ENCODE measurements at regions not wholly inside any gene's neighbourhood (a gene's known extent, or its start where the extent isn't known, plus 50 kb on each side); places are given as distances from the start of the nearest gene placed in this dataset.

- Histone ChIP-seq H3K79me2 (ENCODE audit: insufficient read depth, low read length) (no peaks in the 10 kb centered on the region), H3K27ac (ENCODE audit: low read depth, low read length) (no peak overlapping the region), H3K27me3 (ENCODE audit: insufficient read depth, low read length) (no peaks in the 10 kb centered on the region), H3K4me3 (replicated peaks in 1 of 2; ENCODE audit: low read depth in 1 of 2, low read length in 2 of 2) (no peak overlapping the region), H2AFZ (ENCODE audit: low read depth, low read length, poor library complexity, severe bottlenecking) (no peak overlapping the region), H3K4me2 (ENCODE audit: low read length) (no peak overlapping the region), H4K20me1 (ENCODE audit: insufficient read depth) (no peaks in the 10 kb centered on the region), H3K9me2 (ENCODE audit: insufficient read depth) (no peaks in the 10 kb centered on the region), H3K9me3 (ENCODE audit: control insufficient read depth in 1 of 2, insufficient read depth in 1 of 2, low read depth in 1 of 2, low read length in 2 of 2) (peaks cover 9 to 27% of the 10 kb centered on the region in 2 experiments; a peak in 2 of 4 replicates), H3K4me1 (ENCODE audit: control insufficient read depth in 1 of 2, insufficient read depth in 2 of 2, low read length in 2 of 2) (no peaks in the 10 kb centered on the region), H3K9ac (ENCODE audit: low read length) (no peak overlapping the region), H3K36me3 (ENCODE audit: control insufficient read depth in 1 of 2, insufficient read depth in 2 of 2, low read length in 2 of 2) (no peaks in the 10 kb centered on the region)
- intact Hi-C loops (cut with micrococcal nuclease), result no loop called here
- ChIA-PET CTCF (no interaction called here), RAD21 (ENCODE audit: low non-redundant PET in 1 of 2, low total read pairs in 2 of 2, uncharacterized antibody in 2 of 2, unreplicated experiment in 2 of 2) (no interaction called here), POLR2A (no interaction called here)
- TF ChIP-seq CEBPB (IDR thresholded peaks at IDR 0.05; ENCODE audit: low read depth) (no peak), ATF3 (IDR thresholded peaks at IDR 0.05) (no peak), ZFX (IDR thresholded peaks at IDR 0.05) (no peak), SRF (IDR thresholded peaks at IDR 0.05; ENCODE audit: low read depth) (no peak), SIN3A (IDR thresholded peaks at IDR 0.05; ENCODE audit: low read depth) (no peak), RAD21 (IDR thresholded peaks at IDR 0.05; ENCODE audit: low read depth) (no peak), FOSL1 (IDR thresholded peaks at IDR 0.05; ENCODE audit: low read depth) (no peak), ELF1 (IDR thresholded peaks at IDR 0.05; ENCODE audit: borderline replicate concordance, low read depth) (no peak), REST (IDR thresholded peaks at IDR 0.05; ENCODE audit: low read depth) (no peak), ZBTB33 (IDR thresholded peaks at IDR 0.05; ENCODE audit: extremely low read depth, insufficient replicate concordance, low read length) (no peak), POLR2A (IDR thresholded peaks at IDR 0.05; ENCODE audit: borderline replicate concordance, extremely low read depth, insufficient read depth, insufficient read length) (no peak), EZH2phosphoT487 (IDR thresholded peaks at IDR 0.05; ENCODE audit: borderline replicate concordance) (no peak), CTCF (IDR thresholded peaks at IDR 0.05 in 2 of 3, conservative IDR thresholded peaks at IDR 0.05 in 1 of 3; ENCODE audit: borderline replicate concordance in 1 of 3, insufficient read depth in 1 of 3, low read depth in 2 of 3, low read length in 2 of 3) (no peak)
- no peak for ATAC-seq
- no TSS peak for BruUV-seq (replicated peaks)
- no peak for DNase-seq (ENCODE audit: low read depth, low spot score)
Observed at GRCh38 chr16:8088820-8089338, 501.4 kb downstream of the TMEM114 start.

Measured in HCT116 (cell line).